Cardiac fibroblast (primary cell): ENCODE measurements at regions not wholly inside any gene's neighbourhood (a gene's known extent, or its start where the extent isn't known, plus 50 kb on each side); places are given as distances from the start of the nearest gene placed in this dataset.

Experiments used
- DNase-seq, 2 donors: peaks; one replicate each; pipeline versions ENCODE4 v3.0.0 to v3.0.0-alpha.2; 2010; ENCODE audit warnings: low read depth in 2 of 2
- H3K4me3 ChIP-seq, 2 donors: replicated peaks in 1 of 2; 1 replicate in 1 of 2; 2 replicates in 1 of 2; pipeline ENCODE4 v1.5.1; 2011; ENCODE audit warnings: low read depth in 2 of 2, low read length in 2 of 2, mild to moderate bottlenecking in 2 of 2, moderate library complexity in 1 of 2
- TF ChIP-seq, protein P1 (sequence below): IDR thresholded peaks from one replicate; pipeline ENCODE4 v1.5.1; 2011; ENCODE audit warnings: low read depth, mild to moderate bottlenecking, low read length, inconsistent platforms

- H3K4me3 ChIP-seq: no peak overlapping the region
- TF ChIP-seq, protein P1, sequence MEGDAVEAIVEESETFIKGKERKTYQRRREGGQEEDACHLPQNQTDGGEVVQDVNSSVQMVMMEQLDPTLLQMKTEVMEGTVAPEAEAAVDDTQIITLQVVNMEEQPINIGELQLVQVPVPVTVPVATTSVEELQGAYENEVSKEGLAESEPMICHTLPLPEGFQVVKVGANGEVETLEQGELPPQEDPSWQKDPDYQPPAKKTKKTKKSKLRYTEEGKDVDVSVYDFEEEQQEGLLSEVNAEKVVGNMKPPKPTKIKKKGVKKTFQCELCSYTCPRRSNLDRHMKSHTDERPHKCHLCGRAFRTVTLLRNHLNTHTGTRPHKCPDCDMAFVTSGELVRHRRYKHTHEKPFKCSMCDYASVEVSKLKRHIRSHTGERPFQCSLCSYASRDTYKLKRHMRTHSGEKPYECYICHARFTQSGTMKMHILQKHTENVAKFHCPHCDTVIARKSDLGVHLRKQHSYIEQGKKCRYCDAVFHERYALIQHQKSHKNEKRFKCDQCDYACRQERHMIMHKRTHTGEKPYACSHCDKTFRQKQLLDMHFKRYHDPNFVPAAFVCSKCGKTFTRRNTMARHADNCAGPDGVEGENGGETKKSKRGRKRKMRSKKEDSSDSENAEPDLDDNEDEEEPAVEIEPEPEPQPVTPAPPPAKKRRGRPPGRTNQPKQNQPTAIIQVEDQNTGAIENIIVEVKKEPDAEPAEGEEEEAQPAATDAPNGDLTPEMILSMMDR: no peak
Measured at GRCh38 chr4:131207589-131207988, 1941.5 kb upstream of the PCDH10 start.

GRCh38 chr4:131248314-131248713 lies 1900.8 kb upstream of the PCDH10 start:
- DNase-seq: no peak
- TF ChIP-seq, protein P1: no peak
- H3K4me3 ChIP-seq: no peak overlapping the region

More at GRCh38 chr4:131207589-131207988, 1941.5 kb upstream of the PCDH10 start:
- no peak for DNase-seq

DNA sequence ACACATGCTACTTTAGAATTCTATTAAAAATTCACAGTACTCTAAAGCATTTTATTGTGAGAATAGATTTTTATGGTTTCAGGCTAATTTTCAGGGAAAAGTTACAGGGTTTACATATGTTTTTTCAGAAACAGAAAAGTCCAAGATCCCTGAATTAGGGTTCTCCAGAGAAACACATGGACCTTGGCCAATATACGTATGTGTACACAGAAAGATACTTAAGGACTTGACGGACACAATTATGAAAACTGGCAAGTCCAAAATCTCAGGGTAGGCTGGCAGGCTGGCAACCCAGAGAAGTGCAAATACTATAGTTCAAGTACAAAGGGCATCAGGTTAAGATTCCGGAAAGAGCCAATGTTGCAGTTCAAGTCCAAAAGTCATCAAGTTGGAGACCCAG lies 1897.8 kb upstream of the PCDH10 start:
- no peak overlapping the region for H3K4me3 ChIP-seq
- TF ChIP-seq, protein P1: no peak
- DNase-seq: no peak

DNA sequence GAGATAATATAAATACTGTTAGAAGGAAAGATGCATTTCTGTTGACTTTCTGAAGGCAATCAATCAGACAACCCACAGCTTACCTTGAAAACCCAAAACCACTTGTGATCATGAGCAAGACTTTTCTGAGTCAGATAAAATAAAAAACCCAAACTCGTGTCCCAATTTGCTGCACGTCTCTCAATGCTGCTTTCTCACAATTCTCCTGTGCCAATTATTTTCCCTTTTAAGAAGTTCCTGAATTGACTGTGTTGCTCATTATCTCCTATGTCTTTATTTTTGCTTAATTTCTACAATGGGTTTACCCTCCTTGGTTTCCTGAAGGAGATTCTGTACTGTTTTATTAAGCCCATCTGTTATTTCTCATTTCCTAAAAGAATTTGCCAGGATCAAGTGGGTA lies 1891.9 kb upstream of the PCDH10 start:
- TF ChIP-seq, protein P1: no peak
- H3K4me3 ChIP-seq: no peak overlapping the region
- DNase-seq: no peak

GRCh38 chr4:131258361-131258760 lies 1890.7 kb upstream of the PCDH10 start:
- no peak for DNase-seq
- TF ChIP-seq, protein P1: no peak
- H3K4me3 ChIP-seq: no peak overlapping the region

- H3K4me3 ChIP-seq: no peak overlapping the region
- TF ChIP-seq, protein P1: no peak
- no peak for DNase-seq
Measured at GRCh38 chr4:131288441-131288840, 1860.7 kb upstream of the PCDH10 start.

GRCh38 chr4:131296192-131296591 lies 1852.9 kb upstream of the PCDH10 start:
- TF ChIP-seq, protein P1: no peak
- H3K4me3 ChIP-seq: no peak overlapping the region
- DNase-seq: no peak
